HEK293 (cell line): ENCODE measurements at regions not wholly inside any gene's neighbourhood (a gene's known extent, or its start where the extent isn't known, plus 50 kb on each side); places are given as distances from the start of the nearest gene placed in this dataset.

Experiments used
- GFI1B ChIP-seq: fragments of 450-650 bp; formaldehyde crosslinking; IDR thresholded peaks from 2 replicates; pipeline ENCODE4 v1.5.1; 2016; ENCODE audit warnings: missing biosample characterization, missing genetic modification characterization
- HOXA7 ChIP-seq: sonication (generic); formaldehyde crosslinking; IDR thresholded peaks from 2 replicates; pipeline ENCODE4 v1.8.1; 2022; ENCODE audit warnings: missing genetic modification reagents, borderline replicate concordance
- REST ChIP-seq: fragments of 450-650 bp; formaldehyde crosslinking; IDR thresholded peaks from 2 replicates; pipeline ENCODE4 v1.5.1; 2016; ENCODE audit warnings: missing biosample characterization, missing genetic modification characterization
- ZBTB20 ChIP-seq: fragments of 450-650 bp; formaldehyde crosslinking; IDR thresholded peaks from 2 replicates; pipeline ENCODE4 v1.5.1; 2016; ENCODE audit warnings: missing biosample characterization, missing genetic modification characterization
- ZBTB21 ChIP-seq: fragments of 450-650 bp; formaldehyde crosslinking; IDR thresholded peaks from 2 replicates; pipeline ENCODE4 v1.5.1; 2017; ENCODE audit warnings: missing biosample characterization, missing genetic modification characterization
- ZNF174 ChIP-seq: fragments of 450-650 bp; formaldehyde crosslinking; IDR thresholded peaks from 2 replicates; pipeline ENCODE4 v1.5.0; 2017; ENCODE audit warnings: missing biosample characterization, mild to moderate bottlenecking, missing genetic modification characterization
- ZNF530 ChIP-seq: fragments of 450-650 bp; formaldehyde crosslinking; IDR thresholded peaks from 2 replicates; pipeline ENCODE4 v1.5.1; 2016; ENCODE audit warnings: low read depth, missing biosample characterization, missing genetic modification characterization
- ZNF704 ChIP-seq: fragments of 450-650 bp; formaldehyde crosslinking; IDR thresholded peaks from 2 replicates; pipeline ENCODE4 v1.5.1; 2016; ENCODE audit warnings: missing biosample characterization, missing genetic modification characterization
- ZSCAN4 ChIP-seq: fragments of 450-650 bp; formaldehyde crosslinking; IDR thresholded peaks from 2 replicates; pipeline ENCODE4 v1.5.1; 2017; ENCODE audit warnings: missing biosample characterization, missing genetic modification characterization
- TF ChIP-seq, protein P1 (sequence below): fragments of 450-650 bp; formaldehyde crosslinking; IDR thresholded peaks from 2 replicates; pipeline ENCODE4 v1.5.1; 2016; ENCODE audit warnings: missing biosample characterization, missing genetic modification characterization
- TF ChIP-seq, protein P2 (sequence below): IDR thresholded peaks from 2 replicates; pipeline ENCODE4 v1.6.1; 2011; ENCODE audit warnings: mild to moderate bottlenecking, low read depth, low read length, borderline replicate concordance

GRCh38 chr12:125228519-125229260 lies 163.5 kb downstream of the AACS start:
- TF ChIP-seq ZNF174 (tag by site-specific recombination) (no peak), ZNF530 (no peak), REST (no peak), HOXA7 (CRISPR knock-in tag) (no peak), ZSCAN4 (tag by site-specific recombination) (no peak), ZBTB20 (tag by site-specific recombination) (no peak), ZNF704 (tag by site-specific recombination) (no peak), ZBTB21 (tag by site-specific recombination) (no peak), GFI1B (no peak)
- TF ChIP-seq, protein P1, sequence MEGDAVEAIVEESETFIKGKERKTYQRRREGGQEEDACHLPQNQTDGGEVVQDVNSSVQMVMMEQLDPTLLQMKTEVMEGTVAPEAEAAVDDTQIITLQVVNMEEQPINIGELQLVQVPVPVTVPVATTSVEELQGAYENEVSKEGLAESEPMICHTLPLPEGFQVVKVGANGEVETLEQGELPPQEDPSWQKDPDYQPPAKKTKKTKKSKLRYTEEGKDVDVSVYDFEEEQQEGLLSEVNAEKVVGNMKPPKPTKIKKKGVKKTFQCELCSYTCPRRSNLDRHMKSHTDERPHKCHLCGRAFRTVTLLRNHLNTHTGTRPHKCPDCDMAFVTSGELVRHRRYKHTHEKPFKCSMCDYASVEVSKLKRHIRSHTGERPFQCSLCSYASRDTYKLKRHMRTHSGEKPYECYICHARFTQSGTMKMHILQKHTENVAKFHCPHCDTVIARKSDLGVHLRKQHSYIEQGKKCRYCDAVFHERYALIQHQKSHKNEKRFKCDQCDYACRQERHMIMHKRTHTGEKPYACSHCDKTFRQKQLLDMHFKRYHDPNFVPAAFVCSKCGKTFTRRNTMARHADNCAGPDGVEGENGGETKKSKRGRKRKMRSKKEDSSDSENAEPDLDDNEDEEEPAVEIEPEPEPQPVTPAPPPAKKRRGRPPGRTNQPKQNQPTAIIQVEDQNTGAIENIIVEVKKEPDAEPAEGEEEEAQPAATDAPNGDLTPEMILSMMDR (tag by site-specific recombination) = no peak
- TF ChIP-seq, protein P2, sequence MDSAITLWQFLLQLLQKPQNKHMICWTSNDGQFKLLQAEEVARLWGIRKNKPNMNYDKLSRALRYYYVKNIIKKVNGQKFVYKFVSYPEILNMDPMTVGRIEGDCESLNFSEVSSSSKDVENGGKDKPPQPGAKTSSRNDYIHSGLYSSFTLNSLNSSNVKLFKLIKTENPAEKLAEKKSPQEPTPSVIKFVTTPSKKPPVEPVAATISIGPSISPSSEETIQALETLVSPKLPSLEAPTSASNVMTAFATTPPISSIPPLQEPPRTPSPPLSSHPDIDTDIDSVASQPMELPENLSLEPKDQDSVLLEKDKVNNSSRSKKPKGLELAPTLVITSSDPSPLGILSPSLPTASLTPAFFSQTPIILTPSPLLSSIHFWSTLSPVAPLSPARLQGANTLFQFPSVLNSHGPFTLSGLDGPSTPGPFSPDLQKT = no peak
